ENCODE measurements at regions not wholly inside any gene's neighbourhood (a gene's known extent, or its start where the extent isn't known, plus 50 kb on each side); places are given as distances from the start of the nearest gene placed in this dataset.

DNA sequence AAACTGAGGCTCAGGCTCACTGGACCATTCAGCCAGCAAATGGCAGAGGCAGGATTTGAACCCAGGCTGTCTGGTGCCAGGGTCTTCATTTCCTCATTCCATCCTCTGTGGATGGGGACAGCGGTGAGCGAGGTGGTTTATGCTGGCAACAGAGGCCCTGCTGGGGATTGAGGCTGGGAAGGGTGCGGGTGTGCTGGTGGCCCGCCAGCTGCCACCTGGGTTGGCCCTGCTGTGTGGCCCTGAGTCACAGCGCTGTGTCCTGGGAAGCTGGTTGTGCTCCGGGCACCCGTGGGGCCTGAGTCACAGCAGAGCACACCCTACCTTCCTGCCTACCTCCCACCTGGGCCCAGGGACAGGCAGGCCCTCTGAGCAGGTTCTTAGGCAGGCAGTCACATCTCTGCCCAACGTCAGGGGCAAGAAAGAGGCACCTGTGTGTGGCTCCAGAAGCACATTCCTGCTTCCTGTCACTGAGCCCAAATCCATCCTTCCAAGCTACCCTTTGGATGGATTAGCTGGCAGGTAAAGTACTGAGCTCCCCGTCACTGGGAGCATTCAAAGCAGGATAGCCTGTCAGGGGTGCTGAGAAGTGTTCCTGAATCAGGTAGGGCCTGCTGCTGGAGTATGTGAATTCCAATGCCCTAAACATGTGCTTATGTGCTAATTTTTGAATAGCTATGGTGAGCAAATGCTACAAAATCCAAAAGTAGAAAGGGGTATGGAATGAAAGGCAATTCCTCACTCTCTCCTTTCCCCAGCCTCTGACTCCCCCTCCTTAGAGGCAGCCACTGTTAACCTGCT lies 53.9 kb downstream of the CEBPB start:
- POLR2A ChIA-PET (ENCODE audit: unreplicated experiment): no interaction called here
- Histone ChIP-seq H3K9ac (ENCODE audit: low read length) (peak overlapping the region; percentile 40), H2AFZ (ENCODE audit: low read length) (no peak overlapping the region), H3F3A (ENCODE audit: low read length, unreplicated experiment) (peaks cover 5% of the 10 kb centered on the region), H3K4me2 (ENCODE audit: low read length) (peak overlapping the region; percentile 10; the same call in 1 of the 2 replicates), H3K4me1 (ENCODE audit: insufficient read depth, low read length) (peaks cover 60% of the 10 kb centered on the region), H3K9me3 (ENCODE audit: low read length) (no peaks in the 10 kb centered on the region), H3K9me2 (replicated peaks; ENCODE audit: low read length) (no peaks in the 10 kb centered on the region), H3K4me3 (ENCODE audit: low read length) (no peak overlapping the region), H3K27me3 (ENCODE audit: low read length) (no peaks in the 10 kb centered on the region), H4K20me1 (ENCODE audit: low read length) (no peaks in the 10 kb centered on the region), H3K79me2 (ENCODE audit: low read length) (no peaks in the 10 kb centered on the region), H3K27ac (ENCODE audit: low read length) (peak overlapping the region; percentile 75), H3K36me3 (ENCODE audit: low read depth, low read length) (no peaks in the 10 kb centered on the region)
- intact Hi-C loops (cut with micrococcal nuclease): no loop called here
- CTCF ChIA-PET: no interaction called here
- TF ChIP-seq, protein P1, sequence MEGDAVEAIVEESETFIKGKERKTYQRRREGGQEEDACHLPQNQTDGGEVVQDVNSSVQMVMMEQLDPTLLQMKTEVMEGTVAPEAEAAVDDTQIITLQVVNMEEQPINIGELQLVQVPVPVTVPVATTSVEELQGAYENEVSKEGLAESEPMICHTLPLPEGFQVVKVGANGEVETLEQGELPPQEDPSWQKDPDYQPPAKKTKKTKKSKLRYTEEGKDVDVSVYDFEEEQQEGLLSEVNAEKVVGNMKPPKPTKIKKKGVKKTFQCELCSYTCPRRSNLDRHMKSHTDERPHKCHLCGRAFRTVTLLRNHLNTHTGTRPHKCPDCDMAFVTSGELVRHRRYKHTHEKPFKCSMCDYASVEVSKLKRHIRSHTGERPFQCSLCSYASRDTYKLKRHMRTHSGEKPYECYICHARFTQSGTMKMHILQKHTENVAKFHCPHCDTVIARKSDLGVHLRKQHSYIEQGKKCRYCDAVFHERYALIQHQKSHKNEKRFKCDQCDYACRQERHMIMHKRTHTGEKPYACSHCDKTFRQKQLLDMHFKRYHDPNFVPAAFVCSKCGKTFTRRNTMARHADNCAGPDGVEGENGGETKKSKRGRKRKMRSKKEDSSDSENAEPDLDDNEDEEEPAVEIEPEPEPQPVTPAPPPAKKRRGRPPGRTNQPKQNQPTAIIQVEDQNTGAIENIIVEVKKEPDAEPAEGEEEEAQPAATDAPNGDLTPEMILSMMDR (conservative IDR thresholded peaks at IDR 0.05; ENCODE audit: low read depth, low read length): no peak
- TF ChIP-seq EZH2phosphoT487 (IDR thresholded peaks at IDR 0.05; ENCODE audit: borderline replicate concordance, low read length) (no peak), EZH2 (IDR thresholded peaks at IDR 0.05; ENCODE audit: low read length, unreplicated experiment) (no peak)
- no TSS peak for BruUV-seq (replicated peaks)
- peak; percentile 71 for ATAC-seq
- peak; percentile 82 for DNase-seq

DNA sequence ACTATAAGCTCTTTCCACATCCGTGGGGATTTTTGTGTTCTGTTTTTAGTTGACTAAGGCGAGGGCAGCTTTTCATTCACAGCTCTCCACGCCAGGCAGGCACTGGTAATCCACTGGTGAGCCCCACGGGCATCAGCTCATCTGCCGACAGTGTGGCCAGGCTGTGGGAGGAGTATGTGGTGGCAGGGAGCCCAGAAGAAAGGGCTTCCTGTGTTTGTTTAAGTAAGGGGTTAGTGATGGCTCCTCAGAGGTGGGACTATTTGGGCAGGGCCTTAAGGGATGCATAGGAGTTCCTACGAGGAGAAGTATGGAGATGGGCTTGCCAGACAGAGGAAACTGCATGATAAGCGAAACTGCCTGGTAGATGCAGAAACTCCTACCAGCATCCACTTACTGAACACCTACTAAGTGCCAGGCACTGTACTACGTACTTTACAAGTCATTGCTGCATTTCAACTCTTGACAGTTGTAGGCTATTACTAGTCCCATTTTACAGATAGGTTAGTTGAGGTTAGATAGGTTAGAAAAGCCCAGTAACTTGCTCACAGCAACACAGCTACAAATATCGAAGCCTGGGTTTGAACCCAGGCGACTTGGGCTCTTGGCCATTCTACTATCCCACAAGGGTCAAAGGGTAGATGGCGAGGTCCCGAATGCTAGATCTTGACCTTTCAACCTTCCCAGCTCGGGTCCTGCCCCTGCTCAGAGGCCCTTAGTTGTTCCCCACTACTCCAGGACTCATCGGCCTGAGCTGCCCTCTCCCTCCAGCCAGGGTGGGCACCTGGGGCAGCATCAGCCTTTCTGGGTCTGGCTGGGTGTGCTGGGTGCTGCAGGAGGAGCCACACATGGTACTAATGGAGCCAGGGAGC lies 55.1 kb downstream of the CEBPB start:
- Histone ChIP-seq H3F3A (ENCODE audit: low read length, unreplicated experiment) (peaks cover 5% of the 10 kb centered on the region), H3K4me3 (ENCODE audit: low read length) (no peak overlapping the region), H3K27me3 (ENCODE audit: low read length) (no peaks in the 10 kb centered on the region), H3K79me2 (ENCODE audit: low read length) (no peaks in the 10 kb centered on the region), H3K36me3 (ENCODE audit: low read depth, low read length) (no peaks in the 10 kb centered on the region), H4K20me1 (ENCODE audit: low read length) (no peaks in the 10 kb centered on the region), H2AFZ (ENCODE audit: low read length) (no peak overlapping the region), H3K4me1 (ENCODE audit: insufficient read depth, low read length) (peaks cover 60% of the 10 kb centered on the region), H3K27ac (ENCODE audit: low read length) (peak overlapping the region; percentile 75), H3K4me2 (ENCODE audit: low read length) (peak overlapping the region; percentile 52; the same call in 1 of the 2 replicates), H3K9ac (ENCODE audit: low read length) (peak overlapping the region; percentile 28), H3K9me2 (replicated peaks; ENCODE audit: low read length) (no peaks in the 10 kb centered on the region), H3K9me3 (ENCODE audit: low read length) (no peaks in the 10 kb centered on the region)
- intact Hi-C loops (cut with micrococcal nuclease): no loop called here
- no TSS peak for BruUV-seq (replicated peaks)
- POLR2A ChIA-PET (ENCODE audit: unreplicated experiment): interaction anchor here (0.6 kb wide), 1 partner anchor 69 kb away, joined by 3 read pairs; no protein-coding TSS in a partner anchor
- peak; percentile 42 for ATAC-seq
- CTCF ChIA-PET: no interaction called here
- peak; percentile 75 for DNase-seq
- TF ChIP-seq, protein P1 (conservative IDR thresholded peaks at IDR 0.05; ENCODE audit: low read depth, low read length): no peak
- TF ChIP-seq EZH2 (IDR thresholded peaks at IDR 0.05; ENCODE audit: low read length, unreplicated experiment) (no peak), EZH2phosphoT487 (IDR thresholded peaks at IDR 0.05; ENCODE audit: borderline replicate concordance, low read length) (no peak)
